ENCODE measurements at regions not wholly inside any gene's neighbourhood (a gene's known extent, or its start where the extent isn't known, plus 50 kb on each side); places are given as distances from the start of the nearest gene placed in this dataset.

DNA sequence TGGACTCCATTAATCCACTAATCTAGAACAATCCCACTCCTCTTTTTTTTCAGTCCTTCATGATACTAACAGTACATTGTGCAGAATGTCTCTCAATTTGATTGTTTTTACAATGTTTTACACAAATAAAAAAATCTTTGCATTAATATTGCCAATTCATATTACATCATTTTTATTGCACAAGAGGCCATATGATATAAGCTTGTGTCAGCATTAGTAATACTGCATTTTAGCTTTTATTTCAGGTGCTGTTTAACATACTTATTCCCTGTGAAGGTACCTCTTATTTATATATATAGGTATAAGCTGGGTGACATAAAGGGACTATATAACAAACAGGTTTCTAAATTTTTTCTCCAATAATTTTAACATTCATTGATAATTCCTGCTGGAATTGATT, 737.4 kb downstream of the DNAH5 start:
- TF ChIP-seq, protein P1, sequence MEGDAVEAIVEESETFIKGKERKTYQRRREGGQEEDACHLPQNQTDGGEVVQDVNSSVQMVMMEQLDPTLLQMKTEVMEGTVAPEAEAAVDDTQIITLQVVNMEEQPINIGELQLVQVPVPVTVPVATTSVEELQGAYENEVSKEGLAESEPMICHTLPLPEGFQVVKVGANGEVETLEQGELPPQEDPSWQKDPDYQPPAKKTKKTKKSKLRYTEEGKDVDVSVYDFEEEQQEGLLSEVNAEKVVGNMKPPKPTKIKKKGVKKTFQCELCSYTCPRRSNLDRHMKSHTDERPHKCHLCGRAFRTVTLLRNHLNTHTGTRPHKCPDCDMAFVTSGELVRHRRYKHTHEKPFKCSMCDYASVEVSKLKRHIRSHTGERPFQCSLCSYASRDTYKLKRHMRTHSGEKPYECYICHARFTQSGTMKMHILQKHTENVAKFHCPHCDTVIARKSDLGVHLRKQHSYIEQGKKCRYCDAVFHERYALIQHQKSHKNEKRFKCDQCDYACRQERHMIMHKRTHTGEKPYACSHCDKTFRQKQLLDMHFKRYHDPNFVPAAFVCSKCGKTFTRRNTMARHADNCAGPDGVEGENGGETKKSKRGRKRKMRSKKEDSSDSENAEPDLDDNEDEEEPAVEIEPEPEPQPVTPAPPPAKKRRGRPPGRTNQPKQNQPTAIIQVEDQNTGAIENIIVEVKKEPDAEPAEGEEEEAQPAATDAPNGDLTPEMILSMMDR (IDR thresholded peaks at IDR 0.05), result no peak
- TF ChIP-seq POLR2A (IDR thresholded peaks at IDR 0.05), result no peak

Data from Peyer's patch (tissue), 4 donors.